ENCODE measurements at regions not wholly inside any gene's neighbourhood (a gene's known extent, or its start where the extent isn't known, plus 50 kb on each side); places are given as distances from the start of the nearest gene placed in this dataset.
A peak's percentile ranks its signal among the peaks of the same experiment; 100 is the strongest.

GRCh38 chr15:72971766-72972165 is 80.5 kb upstream of the NEO1 start:
- CTCF ChIA-PET = interaction anchor here (0.6 to 0.7 kb wide), 3 partner anchors 177 to 369 kb away, joined by 3 to 4 read pairs (median 4); no protein-coding TSS in a partner anchor
- DNase-seq (ENCODE audit: unreplicated experiment) = no peak
- Mint-ChIP-seq H3K9me3 (ENCODE audit: unreplicated experiment) (no peaks in the 10 kb centered on the region), H3K36me3 (ENCODE audit: insufficient read depth, unreplicated experiment) (no peaks in the 10 kb centered on the region), H3K4me1 (ENCODE audit: insufficient read depth, unreplicated experiment) (no peaks in the 10 kb centered on the region), H3K27ac (ENCODE audit: low read depth, unreplicated experiment) (no peak overlapping the region), H3K27me3 (ENCODE audit: insufficient read depth, unreplicated experiment) (peaks cover 11% of the 10 kb centered on the region), H3K4me3 (ENCODE audit: unreplicated experiment) (no peak overlapping the region)
- POLR2A ChIA-PET = interaction anchor here (0.9 kb wide), 1 partner anchor 22 kb away, joined by 3 read pairs; no protein-coding TSS in a partner anchor
- no peak for TF ChIP-seq CTCF (IDR thresholded peaks at IDR 0.05; ENCODE audit: unreplicated experiment)
- no TSS peak for BruUV-seq (replicated peaks)
- intact Hi-C loops (cut with micrococcal nuclease) = no loop called here

- H3K27ac Mint-ChIP-seq (ENCODE audit: low read depth, unreplicated experiment) = no peak overlapping the region
- no TSS peak for BruUV-seq (replicated peaks)
- no peak for TF ChIP-seq CTCF (IDR thresholded peaks at IDR 0.05; ENCODE audit: unreplicated experiment)
- H3K9me3 Mint-ChIP-seq (ENCODE audit: unreplicated experiment) = no peaks in the 10 kb centered on the region
- intact Hi-C loops (cut with micrococcal nuclease) = no loop called here
- POLR2A ChIA-PET = interaction anchor here (0.6 to 0.9 kb wide), 2 partner anchors 22 to 206 kb away, joined by 3 to 4 read pairs; no protein-coding TSS in a partner anchor
- no peak for DNase-seq (ENCODE audit: unreplicated experiment)
- no peaks in the 10 kb centered on the region for H3K36me3 Mint-ChIP-seq (ENCODE audit: insufficient read depth, unreplicated experiment)
- CTCF ChIA-PET = interaction anchor here (0.6 to 0.7 kb wide), 4 partner anchors 60 to 368 kb away, joined by 3 to 4 read pairs (median 4); no protein-coding TSS in a partner anchor
- no peaks in the 10 kb centered on the region for H3K4me1 Mint-ChIP-seq (ENCODE audit: insufficient read depth, unreplicated experiment)
- H3K27me3 Mint-ChIP-seq (ENCODE audit: insufficient read depth, unreplicated experiment) = peaks cover 11% of the 10 kb centered on the region
- no peak overlapping the region for H3K4me3 Mint-ChIP-seq (ENCODE audit: unreplicated experiment)
Measured at GRCh38 chr15:72970933-72971760, 81.1 kb upstream of the NEO1 start.

- BruUV-seq (replicated peaks) = no TSS peak
- POLR2A ChIA-PET = no interaction called here
- no peaks in the 10 kb centered on the region for H3K36me3 Mint-ChIP-seq (ENCODE audit: insufficient read depth, unreplicated experiment)
- peaks cover 11% of the 10 kb centered on the region for H3K27me3 Mint-ChIP-seq (ENCODE audit: insufficient read depth, unreplicated experiment)
- CTCF ChIA-PET = interaction anchor here (0.6 kb wide), 2 partner anchors 452 to 1030 kb away, joined by 3 to 6 read pairs; no protein-coding TSS in a partner anchor
- H3K27ac Mint-ChIP-seq (ENCODE audit: low read depth, unreplicated experiment) = no peak overlapping the region
- DNase-seq (ENCODE audit: unreplicated experiment) = peak; percentile 31
- no peak for TF ChIP-seq CTCF (IDR thresholded peaks at IDR 0.05; ENCODE audit: unreplicated experiment)
- H3K4me1 Mint-ChIP-seq (ENCODE audit: insufficient read depth, unreplicated experiment) = no peaks in the 10 kb centered on the region
- intact Hi-C loops (cut with micrococcal nuclease) = no loop called here
- H3K9me3 Mint-ChIP-seq (ENCODE audit: unreplicated experiment) = peaks cover 6% of the 10 kb centered on the region
- H3K4me3 Mint-ChIP-seq (ENCODE audit: unreplicated experiment) = no peak overlapping the region
Measured at GRCh38 chr15:72968531-72968922, 83.7 kb upstream of the NEO1 start.

GRCh38 chr15:72967811-72968530 is 84.3 kb upstream of the NEO1 start:
- intact Hi-C loops (cut with micrococcal nuclease) = no loop called here
- Mint-ChIP-seq H3K27me3 (ENCODE audit: insufficient read depth, unreplicated experiment) (peaks cover 11% of the 10 kb centered on the region), H3K4me1 (ENCODE audit: insufficient read depth, unreplicated experiment) (no peaks in the 10 kb centered on the region), H3K9me3 (ENCODE audit: unreplicated experiment) (peaks cover 6% of the 10 kb centered on the region), H3K4me3 (ENCODE audit: unreplicated experiment) (no peak overlapping the region), H3K36me3 (ENCODE audit: insufficient read depth, unreplicated experiment) (no peaks in the 10 kb centered on the region), H3K27ac (ENCODE audit: low read depth, unreplicated experiment) (no peak overlapping the region)
- ChIA-PET POLR2A (no interaction called here), CTCF (interaction anchor here (0.6 to 0.7 kb wide), 3 partner anchors 13 to 1030 kb away, joined by 3 to 6 read pairs (median 3); no protein-coding TSS in a partner anchor)
- BruUV-seq (replicated peaks) = no TSS peak
- DNase-seq (ENCODE audit: unreplicated experiment) = no peak
- no peak for TF ChIP-seq CTCF (IDR thresholded peaks at IDR 0.05; ENCODE audit: unreplicated experiment)

Measured in MCF 10A (cell line).